Endothelial cell of umbilical vein (primary cell): ENCODE measurements at regions not wholly inside any gene's neighbourhood (a gene's known extent, or its start where the extent isn't known, plus 50 kb on each side); places are given as distances from the start of the nearest gene placed in this dataset.

Source experiments
- EZH2 ChIP-seq: IDR thresholded peaks from 2 replicates; pipeline ENCODE4 v1.6.1; 2012; ENCODE audit warnings: borderline replicate concordance, low read depth, mild to moderate bottlenecking, moderate library complexity, low read length, inconsistent platforms; ENCODE audit not compliant: severe bottlenecking
- FOS ChIP-seq: IDR thresholded peaks from 2 replicates; pipeline ENCODE4 v1.6.1; 2011; ENCODE audit warnings: mild to moderate bottlenecking, low read length, moderate library complexity, borderline replicate concordance; ENCODE audit not compliant: insufficient read depth
- JUN ChIP-seq: IDR thresholded peaks from 2 replicates; pipeline ENCODE4 v1.6.1; 2011; ENCODE audit warnings: borderline replicate concordance, low read depth; ENCODE audit not compliant: insufficient read length, insufficient read depth
- MYC ChIP-seq: IDR thresholded peaks from one replicate; pipeline ENCODE4 v1.6.1; 2011; ENCODE audit warnings: mild to moderate bottlenecking, low read depth, low read length
- POLR2A ChIP-seq: IDR thresholded peaks from 2 replicates; pipeline ENCODE4 v1.6.1; 2012; ENCODE audit warnings: low read depth, mild to moderate bottlenecking, control low read depth, low read length
- POLR2AphosphoS5 ChIP-seq: IDR thresholded peaks from 2 replicates; pipeline ENCODE4 v1.6.1; 2012; ENCODE audit warnings: low read depth, mild to moderate bottlenecking, control low read depth, low read length, moderate library complexity; ENCODE audit not compliant: insufficient read depth
- TF ChIP-seq, protein P1 (sequence below), 2 donors: IDR thresholded peaks; 1 replicate in 1 of 2; 2 replicates in 1 of 2; pipeline ENCODE4 v1.5.1; 2011; ENCODE audit warnings: low read length in 2 of 2, mild to moderate bottlenecking in 2 of 2, moderate library complexity in 2 of 2, control low read depth in 1 of 2, inconsistent platforms in 1 of 2, low read depth in 1 of 2; ENCODE audit not compliant: insufficient read depth in 1 of 2; ENCODE audit errors: extremely low read depth in 1 of 2
- TF ChIP-seq, protein P2 (sequence below): IDR thresholded peaks from 2 replicates; pipeline ENCODE4 v1.6.1; 2011; ENCODE audit not compliant: insufficient read depth, insufficient read length

DNA sequence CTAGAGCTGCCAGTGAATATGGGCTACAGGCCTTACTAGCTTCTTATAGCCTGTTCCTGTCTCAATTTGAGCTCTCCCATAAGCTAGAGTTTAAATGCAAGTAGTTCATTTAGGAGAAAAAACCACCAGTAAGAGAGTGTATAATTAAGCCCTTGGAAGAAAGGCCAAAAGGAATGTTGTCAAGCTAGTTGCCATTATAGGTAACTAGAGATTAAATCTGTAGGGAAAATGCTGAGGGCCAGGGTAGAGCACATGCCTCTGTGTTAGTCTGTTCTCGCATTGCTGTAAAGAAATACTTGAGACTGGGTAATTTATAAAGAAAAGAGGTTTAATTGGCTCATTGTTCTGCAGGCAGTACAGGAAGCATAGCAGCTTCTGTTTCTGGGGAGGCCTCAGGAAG is 410.2 kb downstream of the MID1IP1 start:
- TF ChIP-seq EZH2 (no peak), POLR2AphosphoS5 (no peak), MYC (no peak), FOS (no peak), JUN (no peak), POLR2A (no peak)
- TF ChIP-seq, protein P1, sequence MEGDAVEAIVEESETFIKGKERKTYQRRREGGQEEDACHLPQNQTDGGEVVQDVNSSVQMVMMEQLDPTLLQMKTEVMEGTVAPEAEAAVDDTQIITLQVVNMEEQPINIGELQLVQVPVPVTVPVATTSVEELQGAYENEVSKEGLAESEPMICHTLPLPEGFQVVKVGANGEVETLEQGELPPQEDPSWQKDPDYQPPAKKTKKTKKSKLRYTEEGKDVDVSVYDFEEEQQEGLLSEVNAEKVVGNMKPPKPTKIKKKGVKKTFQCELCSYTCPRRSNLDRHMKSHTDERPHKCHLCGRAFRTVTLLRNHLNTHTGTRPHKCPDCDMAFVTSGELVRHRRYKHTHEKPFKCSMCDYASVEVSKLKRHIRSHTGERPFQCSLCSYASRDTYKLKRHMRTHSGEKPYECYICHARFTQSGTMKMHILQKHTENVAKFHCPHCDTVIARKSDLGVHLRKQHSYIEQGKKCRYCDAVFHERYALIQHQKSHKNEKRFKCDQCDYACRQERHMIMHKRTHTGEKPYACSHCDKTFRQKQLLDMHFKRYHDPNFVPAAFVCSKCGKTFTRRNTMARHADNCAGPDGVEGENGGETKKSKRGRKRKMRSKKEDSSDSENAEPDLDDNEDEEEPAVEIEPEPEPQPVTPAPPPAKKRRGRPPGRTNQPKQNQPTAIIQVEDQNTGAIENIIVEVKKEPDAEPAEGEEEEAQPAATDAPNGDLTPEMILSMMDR (IDR thresholded peaks at IDR 0.05; ENCODE audit: extremely low read depth in 1 of 2, insufficient read depth in 1 of 2, low read depth in 1 of 2, low read length in 2 of 2), result no peak
- TF ChIP-seq, protein P2, sequence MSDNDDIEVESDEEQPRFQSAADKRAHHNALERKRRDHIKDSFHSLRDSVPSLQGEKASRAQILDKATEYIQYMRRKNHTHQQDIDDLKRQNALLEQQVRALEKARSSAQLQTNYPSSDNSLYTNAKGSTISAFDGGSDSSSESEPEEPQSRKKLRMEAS, result no peak
